Lower lobe of right lung (tissue), 2 donors: ENCODE measurements at regions not wholly inside any gene's neighbourhood (a gene's known extent, or its start where the extent isn't known, plus 50 kb on each side); places are given as distances from the start of the nearest gene placed in this dataset.

ENCODE experiments used
- ATAC-seq, 2 donors: fragments of 200-7000 bp; cut with Tn5 transposase; one replicate each; pipeline ENCODE4 v1.9.1; 2020 to 2022; ENCODE audit warnings: mild to moderate bottlenecking in 2 of 2, moderate library complexity in 2 of 2
- DNase-seq: peaks from one replicate; pipeline ENCODE4 v3.0.0-alpha.2; 2020
- H3K27ac ChIP-seq: fragments of 200-600 bp; one replicate; pipeline ENCODE4 v1.8.0; 2022
- H3K27me3 ChIP-seq: fragments of 200-600 bp; one replicate; pipeline ENCODE4 v1.8.0; 2022; ENCODE audit warnings: low read depth
- H3K36me3 ChIP-seq: fragments of 200-600 bp; one replicate; pipeline ENCODE4 v1.8.0; 2022; ENCODE audit warnings: mild to moderate bottlenecking
- H3K4me1 ChIP-seq: fragments of 200-600 bp; one replicate; pipeline ENCODE4 v1.8.0; 2022
- H3K4me3 ChIP-seq: fragments of 200-600 bp; one replicate; pipeline ENCODE4 v1.8.0; 2022; ENCODE audit warnings: mild to moderate bottlenecking
- H3K9me3 ChIP-seq: fragments of 200-600 bp; one replicate; pipeline ENCODE4 v1.8.0; 2022
- CTCF ChIP-seq: fragments of 200-600 bp; IDR thresholded peaks from one replicate; pipeline ENCODE4 v1.8.0; 2022; ENCODE audit warnings: antibody characterized with exemption, mild to moderate bottlenecking
- intact Hi-C: fragments of 100-400 bp; cut with DNase I; formaldehyde crosslinking; loops from one replicate; pipeline ENCODE4 v1.11.0; 2022
- donor health status: DM: no; HTN: yes; CAD: no; lungs with severe emphysema.

- Histone ChIP-seq H3K9me3 (no peaks in the 10 kb centered on the region), H3K36me3 (no peaks in the 10 kb centered on the region), H3K4me3 (no peak overlapping the region), H3K27me3 (no peaks in the 10 kb centered on the region), H3K4me1 (no peaks in the 10 kb centered on the region), H3K27ac (no peak overlapping the region)
- intact Hi-C loops = no loop called here
- DNase-seq (no peak), ATAC-seq (no peak)
- no peak for TF ChIP-seq CTCF
Observed at GRCh38 chr2:7967707-7968405, 714.0 kb upstream of the ID2 start.

GRCh38 chr2:7969756-7970515, 711.9 kb upstream of the ID2 start:
- intact Hi-C loops = no loop called here
- H3K27ac ChIP-seq = no peak overlapping the region
- ATAC-seq (no peak), DNase-seq (no peak)
- no peaks in the 10 kb centered on the region for H3K27me3 ChIP-seq
- TF ChIP-seq CTCF = no peak
- no peaks in the 10 kb centered on the region for H3K36me3 ChIP-seq
- H3K9me3 ChIP-seq = no peaks in the 10 kb centered on the region
- no peak overlapping the region for H3K4me3 ChIP-seq
- H3K4me1 ChIP-seq = no peaks in the 10 kb centered on the region

GRCh38 chr2:7971248-7971647, 710.6 kb upstream of the ID2 start:
- Histone ChIP-seq H3K36me3 (no peaks in the 10 kb centered on the region), H3K4me3 (no peak overlapping the region), H3K27ac (no peak overlapping the region), H3K9me3 (no peaks in the 10 kb centered on the region), H3K27me3 (no peaks in the 10 kb centered on the region), H3K4me1 (no peaks in the 10 kb centered on the region)
- DNase-seq (no peak), ATAC-seq (no peak)
- intact Hi-C loops = no loop called here
- no peak for TF ChIP-seq CTCF

- no peak for TF ChIP-seq CTCF
- no peak overlapping the region for H3K4me3 ChIP-seq
- H3K4me1 ChIP-seq = no peaks in the 10 kb centered on the region
- no peaks in the 10 kb centered on the region for H3K9me3 ChIP-seq
- ATAC-seq (no peak), DNase-seq (no peak)
- H3K27me3 ChIP-seq = no peaks in the 10 kb centered on the region
- H3K27ac ChIP-seq = no peak overlapping the region
- intact Hi-C loops = no loop called here
- no peaks in the 10 kb centered on the region for H3K36me3 ChIP-seq
Observed at GRCh38 chr2:7971841-7972240, 710.0 kb upstream of the ID2 start.

GRCh38 chr2:7972670-7973069, 709.2 kb upstream of the ID2 start:
- no peaks in the 10 kb centered on the region for H3K36me3 ChIP-seq
- TF ChIP-seq CTCF = no peak
- H3K4me1 ChIP-seq = no peaks in the 10 kb centered on the region
- H3K27me3 ChIP-seq = no peaks in the 10 kb centered on the region
- intact Hi-C loops = no loop called here
- DNase-seq (no peak), ATAC-seq (no peak)
- H3K9me3 ChIP-seq = no peaks in the 10 kb centered on the region
- no peak overlapping the region for H3K27ac ChIP-seq
- no peak overlapping the region for H3K4me3 ChIP-seq
